Renal cortex interstitium (tissue), 11 donors: ENCODE measurements at regions not wholly inside any gene's neighbourhood (a gene's known extent, or its start where the extent isn't known, plus 50 kb on each side); places are given as distances from the start of the nearest gene placed in this dataset.
A peak's percentile ranks its signal among the peaks of the same experiment; 100 is the strongest.

Source experiments
- DNase-seq, 11 donors: peaks; one replicate each; pipeline ENCODE4 v3.0.0-alpha.2; 2013; ENCODE audit warnings: low read depth in 9 of 11, low spot score in 4 of 11; ENCODE audit errors: extremely low read depth in 1 of 11

DNA sequence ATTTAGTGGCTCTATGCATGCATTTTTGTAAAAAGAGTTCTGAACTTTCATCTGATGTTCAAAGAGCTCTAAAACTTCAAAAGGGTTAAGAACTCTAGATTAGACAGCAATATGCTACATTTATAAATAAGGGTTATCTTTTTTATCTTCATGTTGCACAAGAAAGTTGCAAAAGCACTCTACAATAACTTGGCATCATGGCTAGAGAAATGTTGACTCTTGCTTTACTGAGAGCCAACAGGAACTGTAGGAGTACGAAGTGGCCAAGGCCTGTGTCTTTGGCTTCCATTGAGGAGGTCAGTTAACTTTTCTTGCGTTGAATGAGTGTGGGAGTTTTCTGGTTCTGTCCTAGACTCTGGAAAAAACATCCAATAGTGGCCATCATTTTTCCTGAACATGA is 516.9 kb downstream of the TFAP2B start:
- no peak for DNase-seq

GRCh38 chr6:51336185-51336584 is 517.5 kb downstream of the TFAP2B start:
- DNase-seq: no peak

DNA sequence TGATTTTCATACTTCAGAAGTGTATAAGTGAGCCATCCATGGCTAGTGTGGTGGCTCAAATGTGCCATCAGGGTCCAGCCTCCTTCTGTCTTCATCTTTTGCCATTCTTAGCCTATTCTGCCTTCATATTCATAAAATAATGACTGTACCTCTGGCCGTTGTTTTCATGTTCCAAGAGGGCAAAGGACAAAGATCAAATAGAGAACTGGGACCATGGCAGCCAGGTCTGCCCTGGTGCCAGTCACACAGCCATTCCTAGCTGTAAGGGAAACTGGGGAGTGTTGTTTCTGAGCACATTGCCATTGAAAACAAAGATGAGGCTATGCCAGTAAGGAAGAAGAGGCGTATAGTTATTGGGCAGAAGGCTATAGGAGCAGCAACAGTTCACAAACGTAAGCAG is 518.6 kb downstream of the TFAP2B start:
- no peak for DNase-seq

GRCh38 chr6:51339108-51339507 is 520.4 kb downstream of the TFAP2B start:
- DNase-seq: no peak

DNA sequence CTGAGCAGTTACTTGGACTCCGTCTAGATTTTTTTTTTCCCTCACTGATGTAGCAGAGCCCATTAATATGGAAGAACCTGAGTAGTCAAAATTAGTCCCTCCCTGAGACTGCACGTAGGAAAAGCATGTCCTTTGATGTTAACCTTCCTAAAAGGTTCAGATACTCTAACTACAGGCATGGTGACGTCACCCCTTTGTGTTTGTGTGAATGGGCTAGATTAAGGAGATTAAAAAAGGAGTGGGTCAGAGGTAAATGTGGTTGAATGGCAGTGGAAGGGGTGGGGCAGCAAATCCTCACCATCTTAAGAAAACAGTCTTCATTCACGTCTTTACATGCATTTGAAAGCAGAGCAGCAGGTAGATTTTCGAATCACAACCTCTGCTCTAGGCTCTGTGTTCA is 521.1 kb downstream of the TFAP2B start:
- DNase-seq: peak in 1 of 11 donors; percentile 4

- no peak for DNase-seq
Observed at GRCh38 chr6:51342393-51342792, 523.7 kb downstream of the TFAP2B start.

DNA sequence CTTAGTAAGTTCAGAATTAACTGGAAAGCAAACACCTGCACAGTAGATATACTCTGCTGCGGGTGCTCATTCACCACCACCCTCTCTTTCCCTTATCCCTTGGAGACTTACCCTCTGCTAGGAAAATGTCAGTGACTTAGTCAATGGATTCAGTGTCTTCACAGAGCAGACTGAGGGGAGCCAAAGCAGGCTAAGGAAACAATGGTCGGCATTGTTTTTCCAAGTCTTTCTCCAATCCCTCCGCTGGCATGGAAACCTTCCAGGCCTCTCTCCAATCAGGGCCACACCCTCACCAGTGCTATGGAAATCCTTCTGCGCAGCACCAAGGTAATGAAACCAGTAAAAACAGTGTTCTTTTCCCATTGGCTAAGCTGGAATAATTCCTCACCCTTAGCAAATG is 531.2 kb downstream of the TFAP2B start:
- no peak for DNase-seq

GRCh38 chr6:51350308-51350904 is 531.7 kb downstream of the TFAP2B start:
- no peak for DNase-seq

DNA sequence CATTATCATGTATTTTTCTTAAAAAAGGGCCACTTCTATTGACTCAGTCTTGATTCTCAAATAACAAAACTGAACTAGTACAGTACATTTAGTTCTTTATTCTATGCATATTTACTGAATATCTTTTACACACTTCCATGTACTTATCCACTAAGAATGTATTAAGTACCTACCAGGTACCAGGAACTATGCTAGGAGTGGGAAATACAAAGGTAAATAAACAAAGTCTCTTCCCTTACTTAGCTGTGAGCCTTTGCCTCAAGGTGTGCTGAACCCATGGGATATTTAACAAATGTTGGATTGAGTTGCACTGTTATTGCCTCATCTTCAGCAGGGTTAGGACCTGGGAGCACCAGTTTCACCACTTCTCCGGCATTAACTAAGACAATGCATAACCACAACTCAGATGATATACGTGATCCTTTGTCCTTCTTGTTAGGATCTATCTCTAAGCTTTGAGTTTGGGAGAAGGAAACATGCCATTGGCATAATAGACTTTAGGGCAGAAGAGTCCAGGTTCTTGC is 533.9 kb downstream of the TFAP2B start:
- no peak for DNase-seq

DNA sequence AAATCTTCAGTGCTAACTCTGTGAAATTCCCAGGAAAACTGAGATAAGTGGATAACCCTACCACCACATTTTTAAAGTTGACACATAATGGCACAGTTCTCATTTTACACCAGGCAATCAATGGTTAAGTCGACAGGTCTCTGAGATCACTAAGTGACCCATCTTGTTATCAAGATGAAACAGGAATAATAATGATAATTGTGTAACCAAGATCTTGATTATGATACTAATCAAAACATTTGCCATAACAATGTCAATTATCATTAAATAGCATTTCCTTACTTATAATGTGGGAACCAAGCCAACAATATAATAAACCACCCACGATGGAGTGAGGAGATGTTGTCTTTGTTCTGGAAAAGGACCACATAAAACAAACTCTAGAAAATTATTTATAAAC is 541.6 kb downstream of the TFAP2B start:
- no peak for DNase-seq

- no peak for DNase-seq
Observed at GRCh38 chr6:51365566-51365965, 546.9 kb downstream of the TFAP2B start.

- DNase-seq: no peak
Observed at GRCh38 chr6:51369485-51369884, 550.8 kb downstream of the TFAP2B start.

- DNase-seq: no peak
Observed at GRCh38 chr6:51382847-51383246, 564.2 kb downstream of the TFAP2B start.

- no peak for DNase-seq
Observed at GRCh38 chr6:51384736-51385135, 566.1 kb downstream of the TFAP2B start.

- no peak for DNase-seq
Observed at GRCh38 chr6:51386347-51386836, 567.7 kb downstream of the TFAP2B start.

DNA sequence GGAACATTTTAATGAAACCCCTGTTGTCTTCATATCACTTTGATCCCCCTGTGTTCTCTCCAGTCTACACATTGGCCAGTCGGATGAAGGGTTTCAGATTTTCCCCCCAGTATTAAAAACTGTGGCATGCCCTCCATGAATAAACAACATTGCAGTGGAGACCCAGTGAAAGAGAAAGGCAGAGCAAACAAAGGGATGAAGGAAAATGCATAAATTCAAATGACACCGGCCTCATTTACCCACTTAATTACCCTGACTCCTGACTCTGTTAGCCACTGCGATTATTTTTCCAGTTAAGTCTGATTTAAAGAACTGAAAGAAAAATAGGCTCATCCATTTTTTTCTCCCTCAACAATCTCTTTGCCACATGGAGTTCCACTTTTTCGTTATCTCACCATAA is 569.2 kb downstream of the TFAP2B start:
- no peak for DNase-seq

GRCh38 chr6:51394061-51394460 is 575.4 kb downstream of the TFAP2B start:
- DNase-seq: no peak

DNA sequence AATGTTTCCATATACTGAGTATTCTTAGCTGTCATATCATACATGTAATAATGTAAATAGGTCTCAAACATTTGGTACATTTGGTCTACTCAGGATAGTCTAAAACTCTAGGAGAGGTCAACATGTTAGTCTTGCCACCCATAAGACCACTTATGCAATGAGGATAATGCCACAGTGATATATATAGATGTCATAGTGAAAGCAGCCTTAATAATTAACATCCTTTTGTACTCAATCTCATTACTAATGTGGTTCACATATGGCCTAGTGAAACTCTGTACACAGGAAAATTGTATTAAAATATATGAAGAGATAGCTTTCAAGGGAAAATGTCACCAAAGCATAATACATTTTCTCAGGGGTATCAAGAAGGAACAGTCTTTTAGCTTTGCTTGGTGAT is 577.9 kb downstream of the TFAP2B start:
- DNase-seq: no peak

DNA sequence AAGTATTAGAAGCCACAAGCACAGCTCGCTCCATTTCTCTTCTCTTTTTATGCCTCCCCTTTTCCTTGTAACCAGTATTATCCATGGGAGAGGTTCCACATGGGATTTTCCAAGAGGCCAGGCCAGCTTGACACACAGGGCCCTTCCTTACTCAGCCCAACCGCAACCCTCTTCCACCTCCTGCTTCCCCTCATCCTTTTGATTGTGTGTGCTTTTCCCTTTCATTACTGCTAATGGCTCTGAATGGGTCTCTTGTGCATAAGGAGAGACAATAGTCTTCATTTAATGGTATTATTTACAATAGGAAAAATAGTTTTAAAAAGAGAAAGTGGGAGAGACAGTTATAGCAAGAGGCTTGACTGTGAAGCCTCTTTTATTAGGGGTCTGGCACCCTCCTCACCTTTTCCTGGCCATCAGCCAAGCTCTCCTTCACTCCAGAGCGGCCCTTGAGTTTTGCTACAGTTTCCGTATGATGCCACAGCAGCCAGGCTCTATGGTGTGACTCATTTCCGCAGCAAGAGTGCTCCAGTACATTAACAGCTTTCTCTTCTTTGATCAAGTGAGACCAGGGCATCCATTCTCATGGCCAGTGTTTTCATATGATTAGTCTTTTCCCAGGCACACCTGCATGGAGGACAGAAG is 579.5 kb downstream of the TFAP2B start:
- DNase-seq: no peak

- no peak for DNase-seq
Observed at GRCh38 chr6:51398793-51399192, 580.1 kb downstream of the TFAP2B start.

- DNase-seq: no peak
Observed at GRCh38 chr6:51410453-51410852, 591.8 kb downstream of the TFAP2B start.
